ENCODE measurements at regions not wholly inside any gene's neighbourhood (a gene's known extent, or its start where the extent isn't known, plus 50 kb on each side); places are given as distances from the start of the nearest gene placed in this dataset.

GRCh38 chr4:57448901-57449300 lies 338.7 kb upstream of the IGFBP7 start:
- no peak overlapping the region for H3K27ac Mint-ChIP-seq
- no peak for ATAC-seq (replicated peaks)
- no peaks in the 10 kb centered on the region for H3K4me1 Mint-ChIP-seq

GRCh38 chr4:57448452-57448851 lies 338.3 kb upstream of the IGFBP7 start:
- Mint-ChIP-seq H3K9me3 (peaks cover 10% of the 10 kb centered on the region), H3K27ac (no peak overlapping the region), H3K4me1 (no peaks in the 10 kb centered on the region), H3K4me3 (no peak overlapping the region), H3K27me3 (no peaks in the 10 kb centered on the region), H3K36me3 (ENCODE audit: low read depth) (no peaks in the 10 kb centered on the region)
- ATAC-seq (replicated peaks), result no peak

More at GRCh38 chr4:57448901-57449300, 338.7 kb upstream of the IGFBP7 start:
- H3K4me3 Mint-ChIP-seq, result no peak overlapping the region
- H3K27me3 Mint-ChIP-seq, result no peaks in the 10 kb centered on the region
- no peaks in the 10 kb centered on the region for H3K36me3 Mint-ChIP-seq (ENCODE audit: low read depth)
- peaks cover 10% of the 10 kb centered on the region for H3K9me3 Mint-ChIP-seq

GRCh38 chr4:57446266-57446665 lies 336.1 kb upstream of the IGFBP7 start:
- H3K27ac Mint-ChIP-seq, result no peak overlapping the region
- no peaks in the 10 kb centered on the region for H3K4me1 Mint-ChIP-seq
- no peak for ATAC-seq (replicated peaks)
- no peaks in the 10 kb centered on the region for H3K36me3 Mint-ChIP-seq (ENCODE audit: low read depth)
- H3K27me3 Mint-ChIP-seq, result no peaks in the 10 kb centered on the region
- H3K4me3 Mint-ChIP-seq, result no peak overlapping the region
- peaks cover 7% of the 10 kb centered on the region for H3K9me3 Mint-ChIP-seq

- Mint-ChIP-seq H3K36me3 (ENCODE audit: low read depth) (no peaks in the 10 kb centered on the region), H3K9me3 (peaks cover 7% of the 10 kb centered on the region), H3K4me1 (no peaks in the 10 kb centered on the region), H3K27ac (no peak overlapping the region), H3K4me3 (no peak overlapping the region), H3K27me3 (no peaks in the 10 kb centered on the region)
- ATAC-seq (replicated peaks), result no peak
These were observed 335.5 kb upstream of the IGFBP7 start for GRCh38 chr4:57445686-57446085.

- no peaks in the 10 kb centered on the region for H3K4me1 Mint-ChIP-seq
- H3K27me3 Mint-ChIP-seq, result no peaks in the 10 kb centered on the region
- H3K9me3 Mint-ChIP-seq, result peaks cover 7% of the 10 kb centered on the region
These were observed 334.5 kb upstream of the IGFBP7 start for GRCh38 chr4:57444671-57445070.

GRCh38 chr4:57443787-57444186 lies 333.6 kb upstream of the IGFBP7 start:
- no peak overlapping the region for H3K27ac Mint-ChIP-seq
- no peaks in the 10 kb centered on the region for H3K36me3 Mint-ChIP-seq (ENCODE audit: low read depth)
- ATAC-seq (replicated peaks), result no peak
- H3K4me3 Mint-ChIP-seq, result no peak overlapping the region
- H3K4me1 Mint-ChIP-seq, result no peaks in the 10 kb centered on the region
- no peaks in the 10 kb centered on the region for H3K27me3 Mint-ChIP-seq
- H3K9me3 Mint-ChIP-seq, result peaks cover 7% of the 10 kb centered on the region

More at GRCh38 chr4:57444671-57445070, 334.5 kb upstream of the IGFBP7 start:
- Mint-ChIP-seq H3K36me3 (ENCODE audit: low read depth) (no peaks in the 10 kb centered on the region), H3K4me3 (no peak overlapping the region), H3K27ac (no peak overlapping the region)
- no peak for ATAC-seq (replicated peaks)

- no peak overlapping the region for H3K27ac Mint-ChIP-seq
- H3K27me3 Mint-ChIP-seq, result no peaks in the 10 kb centered on the region
- peaks cover 7% of the 10 kb centered on the region for H3K9me3 Mint-ChIP-seq
- no peak overlapping the region for H3K4me3 Mint-ChIP-seq
- no peaks in the 10 kb centered on the region for H3K4me1 Mint-ChIP-seq
- ATAC-seq (replicated peaks), result no peak
- H3K36me3 Mint-ChIP-seq (ENCODE audit: low read depth), result no peaks in the 10 kb centered on the region
These were observed 333.1 kb upstream of the IGFBP7 start for GRCh38 chr4:57443308-57443707.

GRCh38 chr4:57442831-57443291 lies 332.7 kb upstream of the IGFBP7 start:
- Mint-ChIP-seq H3K4me1 (no peaks in the 10 kb centered on the region), H3K27me3 (no peaks in the 10 kb centered on the region), H3K9me3 (peaks cover 7% of the 10 kb centered on the region)

GRCh38 chr4:57442241-57442640 lies 332.1 kb upstream of the IGFBP7 start:
- H3K36me3 Mint-ChIP-seq (ENCODE audit: low read depth), result no peaks in the 10 kb centered on the region
- H3K4me1 Mint-ChIP-seq, result no peaks in the 10 kb centered on the region
- no peak overlapping the region for H3K4me3 Mint-ChIP-seq
- H3K9me3 Mint-ChIP-seq, result peaks cover 4% of the 10 kb centered on the region
- no peak for ATAC-seq (replicated peaks)
- no peak overlapping the region for H3K27ac Mint-ChIP-seq
- H3K27me3 Mint-ChIP-seq, result no peaks in the 10 kb centered on the region

More at GRCh38 chr4:57442831-57443291, 332.7 kb upstream of the IGFBP7 start:
- ATAC-seq (replicated peaks), result no peak
- no peaks in the 10 kb centered on the region for H3K36me3 Mint-ChIP-seq (ENCODE audit: low read depth)
- no peak overlapping the region for H3K27ac Mint-ChIP-seq
- no peak overlapping the region for H3K4me3 Mint-ChIP-seq

- H3K27me3 Mint-ChIP-seq, result no peaks in the 10 kb centered on the region
These were observed 327.5 kb upstream of the IGFBP7 start for GRCh38 chr4:57437649-57438048.

GRCh38 chr4:57435300-57435699 lies 325.1 kb upstream of the IGFBP7 start:
- no peaks in the 10 kb centered on the region for H3K27me3 Mint-ChIP-seq

More at GRCh38 chr4:57437649-57438048, 327.5 kb upstream of the IGFBP7 start:
- Mint-ChIP-seq H3K4me3 (no peak overlapping the region), H3K27ac (no peak overlapping the region), H3K36me3 (ENCODE audit: low read depth) (no peaks in the 10 kb centered on the region), H3K4me1 (no peaks in the 10 kb centered on the region), H3K9me3 (peaks cover 4% of the 10 kb centered on the region)
- ATAC-seq (replicated peaks), result no peak

GRCh38 chr4:57430726-57431125 lies 320.5 kb upstream of the IGFBP7 start:
- Mint-ChIP-seq H3K4me3 (no peak overlapping the region), H3K36me3 (ENCODE audit: low read depth) (no peaks in the 10 kb centered on the region), H3K27ac (no peak overlapping the region), H3K27me3 (no peaks in the 10 kb centered on the region), H3K4me1 (no peaks in the 10 kb centered on the region), H3K9me3 (peaks cover 3% of the 10 kb centered on the region)
- no peak for ATAC-seq (replicated peaks)

More at GRCh38 chr4:57435300-57435699, 325.1 kb upstream of the IGFBP7 start:
- Mint-ChIP-seq H3K36me3 (ENCODE audit: low read depth) (no peaks in the 10 kb centered on the region), H3K4me1 (no peaks in the 10 kb centered on the region), H3K27ac (no peak overlapping the region), H3K4me3 (no peak overlapping the region), H3K9me3 (peaks cover 4% of the 10 kb centered on the region)
- ATAC-seq (replicated peaks), result no peak

- no peak overlapping the region for H3K27ac Mint-ChIP-seq
- H3K4me1 Mint-ChIP-seq, result no peaks in the 10 kb centered on the region
- no peak overlapping the region for H3K4me3 Mint-ChIP-seq
- no peak for ATAC-seq (replicated peaks)
- H3K36me3 Mint-ChIP-seq (ENCODE audit: low read depth), result no peaks in the 10 kb centered on the region
- peaks cover 3% of the 10 kb centered on the region for H3K9me3 Mint-ChIP-seq
- no peaks in the 10 kb centered on the region for H3K27me3 Mint-ChIP-seq
These were observed 316.7 kb upstream of the IGFBP7 start for GRCh38 chr4:57426779-57427395.

- peak; percentile 59 for ATAC-seq (replicated peaks)
- Mint-ChIP-seq H3K9me3 (peaks cover 3% of the 10 kb centered on the region), H3K27ac (no peak overlapping the region), H3K4me1 (no peaks in the 10 kb centered on the region), H3K4me3 (no peak overlapping the region), H3K27me3 (no peaks in the 10 kb centered on the region), H3K36me3 (ENCODE audit: low read depth) (no peaks in the 10 kb centered on the region)
These were observed 315.4 kb upstream of the IGFBP7 start for GRCh38 chr4:57425610-57426009.

- no peak for ATAC-seq (replicated peaks)
- H3K4me3 Mint-ChIP-seq, result no peak overlapping the region
- H3K9me3 Mint-ChIP-seq, result peaks cover under 1% of the 10 kb centered on the region
- no peaks in the 10 kb centered on the region for H3K36me3 Mint-ChIP-seq (ENCODE audit: low read depth)
- H3K27me3 Mint-ChIP-seq, result no peaks in the 10 kb centered on the region
- H3K27ac Mint-ChIP-seq, result no peak overlapping the region
- H3K4me1 Mint-ChIP-seq, result no peaks in the 10 kb centered on the region
These were observed 314.2 kb upstream of the IGFBP7 start for GRCh38 chr4:57424232-57424897.

All from activated T-helper 17 cell treated with anti-CD3 and anti-CD28 coated beads, Interleukin-2, amount 50 U/mL, for 72 hours (primary cell).